Amniotic epithelial cell (primary cell): ENCODE measurements at regions not wholly inside any gene's neighbourhood (a gene's known extent, or its start where the extent isn't known, plus 50 kb on each side); places are given as distances from the start of the nearest gene placed in this dataset.
A peak's percentile ranks its signal among the peaks of the same experiment; 100 is the strongest.

ENCODE experiments used
- DNase-seq: peaks from one replicate; pipeline ENCODE4 v3.0.0-alpha.2; 2010; ENCODE audit warnings: low read depth

DNA sequence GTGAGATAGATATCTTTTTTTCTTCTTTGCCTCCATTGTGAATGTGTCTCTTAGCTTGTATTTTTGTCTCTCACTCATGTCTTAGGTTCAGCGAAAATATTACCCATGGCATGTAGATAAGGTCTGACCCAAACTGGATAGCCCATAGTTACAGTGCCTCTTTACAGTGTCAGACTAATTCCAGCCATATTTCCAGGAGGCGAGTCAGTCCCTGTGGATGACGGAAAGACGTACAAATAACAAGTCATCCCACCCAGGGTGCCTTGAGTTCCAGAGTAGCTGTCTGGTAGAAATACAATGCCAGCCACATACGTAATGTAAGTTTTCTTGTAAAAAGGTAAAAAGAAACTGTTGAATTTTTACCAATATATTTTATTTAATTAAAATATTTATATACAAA, 157.3 kb downstream of the ZNF281 start:
- DNase-seq, result no peak

- no peak for DNase-seq
These were observed 159.4 kb downstream of the ZNF281 start for GRCh38 chr1:200250469-200250868.

GRCh38 chr1:200248541-200248940, 161.3 kb downstream of the ZNF281 start:
- DNase-seq, result no peak

- no peak for DNase-seq
These were observed 162.3 kb downstream of the ZNF281 start for GRCh38 chr1:200247518-200247917.

DNA sequence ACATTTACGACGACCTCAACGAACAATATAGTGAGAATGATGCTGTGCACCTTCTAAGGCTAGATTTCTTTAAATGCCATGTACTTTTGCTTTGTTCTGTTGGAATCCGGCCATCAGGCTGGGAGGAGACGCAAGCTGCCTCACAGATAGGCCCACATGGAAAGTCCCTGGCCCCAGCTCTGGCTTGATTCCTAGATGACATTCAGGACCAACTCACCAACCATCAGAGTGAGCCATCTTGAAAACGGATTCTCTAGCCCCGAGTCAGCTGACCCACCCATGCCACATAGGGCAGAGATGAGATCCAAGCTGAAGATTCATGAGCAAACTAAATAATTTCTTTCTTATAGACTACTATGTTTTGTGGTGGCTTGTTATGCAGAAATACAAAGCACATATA, 164.4 kb downstream of the ZNF281 start:
- DNase-seq, result no peak

GRCh38 chr1:200243042-200243437, 166.8 kb downstream of the ZNF281 start:
- DNase-seq, result no peak

- no peak for DNase-seq
These were observed 167.5 kb downstream of the ZNF281 start for GRCh38 chr1:200242110-200243041.

DNA sequence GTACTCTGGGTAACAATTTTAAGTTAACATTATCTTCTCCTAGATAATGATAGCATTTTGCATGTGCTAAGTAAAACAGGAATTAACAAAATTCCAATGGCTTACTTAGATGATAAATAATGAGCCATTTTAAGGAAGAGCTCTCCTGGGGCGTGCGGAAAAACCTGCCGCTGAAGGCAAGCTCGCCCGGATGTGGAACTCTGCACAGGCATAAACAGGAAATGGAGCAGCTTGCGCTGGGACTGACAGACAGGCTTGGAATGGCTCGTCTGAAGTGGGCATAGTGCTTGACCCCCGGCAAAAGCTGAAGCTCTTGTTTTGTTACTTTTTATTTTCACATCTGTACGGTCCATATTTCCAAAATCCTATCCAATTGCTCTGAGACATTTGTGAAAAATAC, 169.2 kb downstream of the ZNF281 start:
- peak; percentile 39 for DNase-seq

GRCh38 chr1:200238311-200238710, 171.5 kb downstream of the ZNF281 start:
- DNase-seq, result no peak

GRCh38 chr1:200237066-200237465, 172.8 kb downstream of the ZNF281 start:
- no peak for DNase-seq

DNA sequence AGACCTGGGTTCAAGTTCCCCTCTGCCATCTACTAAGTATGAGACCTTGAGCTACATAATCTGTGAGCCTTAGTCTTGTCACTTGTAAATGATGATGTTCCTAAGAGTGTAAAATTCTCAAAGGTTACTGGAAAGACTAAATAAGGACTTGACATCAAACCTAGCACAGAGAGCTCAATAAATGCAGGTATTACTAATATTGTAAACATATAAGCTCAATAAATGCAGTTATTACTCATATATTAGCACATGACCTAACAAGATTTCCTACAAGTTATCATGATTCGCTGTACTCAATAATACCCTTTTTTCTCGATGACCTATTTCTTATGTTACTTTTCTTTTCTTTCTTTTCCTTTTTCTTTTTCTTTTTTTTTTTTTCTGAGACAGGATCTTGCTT, 174.9 kb downstream of the ZNF281 start:
- no peak for DNase-seq

DNA sequence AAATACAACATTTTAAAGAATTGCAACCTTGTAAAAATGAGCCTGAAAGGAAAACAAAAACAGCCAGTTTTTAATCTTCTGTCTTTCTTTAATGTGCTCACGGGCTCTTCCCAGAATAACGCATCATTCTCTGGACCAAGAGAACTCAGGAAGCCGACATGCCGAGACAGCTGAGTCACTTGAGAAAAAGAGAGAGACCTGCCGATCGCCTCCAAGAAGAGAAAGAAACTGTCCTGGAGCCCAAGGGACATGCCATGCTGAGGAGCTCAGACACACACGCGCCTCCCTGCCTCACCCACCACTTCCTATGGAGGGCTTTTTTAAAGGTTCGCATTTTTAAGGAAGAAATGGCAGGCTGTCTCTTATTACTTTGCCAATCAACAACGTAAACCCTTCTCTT, 176.4 kb downstream of the ZNF281 start:
- peak; percentile 34 for DNase-seq

DNA sequence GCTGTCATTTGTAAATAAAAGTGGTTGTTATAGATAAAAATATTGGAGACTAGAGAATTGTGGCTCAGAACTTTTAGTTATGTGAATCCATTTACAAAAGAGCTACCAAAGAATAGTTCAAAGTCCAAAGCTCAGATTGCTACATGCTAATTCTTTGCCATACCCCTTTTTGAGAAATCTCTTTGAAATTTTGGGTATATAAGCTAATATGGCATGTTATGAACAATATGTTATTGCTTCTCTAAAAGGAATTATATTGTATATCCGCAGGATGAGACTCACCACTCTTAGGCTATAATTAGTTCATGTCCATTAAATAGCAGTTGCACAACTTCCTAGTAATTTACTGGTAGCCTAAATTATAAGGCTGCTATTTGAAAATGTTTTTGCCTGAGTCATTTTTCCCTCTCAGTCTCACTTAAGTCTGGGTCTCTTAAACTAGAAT, 178.0 kb downstream of the ZNF281 start:
- DNase-seq, result peak; percentile 57

DNA sequence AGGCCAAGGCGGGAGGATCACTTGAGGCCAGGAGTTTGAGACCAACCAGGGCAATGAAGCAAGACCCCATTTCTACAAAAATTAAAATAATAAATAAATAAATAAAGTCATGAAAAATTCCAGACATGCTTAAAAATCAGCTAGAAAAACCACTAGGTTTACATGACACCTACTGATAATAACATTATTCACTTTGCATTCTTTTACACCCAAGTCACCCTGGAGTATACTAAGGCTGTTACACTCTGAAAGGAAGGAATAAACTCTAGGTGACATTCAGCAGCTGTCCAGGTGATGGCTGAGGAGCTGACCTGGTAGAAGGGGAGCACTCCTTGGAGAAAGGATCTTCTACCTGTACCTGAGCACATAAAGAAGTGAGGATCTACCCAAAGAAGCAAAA, 179.2 kb downstream of the ZNF281 start:
- no peak for DNase-seq

- no peak for DNase-seq
These were observed 181.3 kb downstream of the ZNF281 start for GRCh38 chr1:200228486-200228885.

GRCh38 chr1:200228081-200228480, 181.8 kb downstream of the ZNF281 start:
- no peak for DNase-seq
